Panc1 (cell line): ENCODE measurements at regions not wholly inside any gene's neighbourhood (a gene's known extent, or its start where the extent isn't known, plus 50 kb on each side); places are given as distances from the start of the nearest gene placed in this dataset.

Experiments used
- ATAC-seq: fragments of 200-7000 bp; cut with Tn5 transposase; 2 replicates; pipeline ENCODE4 v1.9.1; 2020; ENCODE audit warnings: mild to moderate bottlenecking, moderate library complexity
- BruUV-seq: library from RNA; stranded (reverse); fragments of 400-500 nt; replicated peaks from 2 replicates; lab custom pipeline; 2021; lab: Mats Ljungman, UMichigan
- CTCF ChIA-PET: fragments of 300-600 bp; sonication (Branson Sonifier 250); formaldehyde crosslinking; loops from one replicate; lab custom pipeline; 2022; ENCODE audit warnings: antibody characterized with exemption; lab: Charles Lee
- POLR2A ChIA-PET: fragments of 300-600 bp; sonication (Branson Sonifier 250); formaldehyde crosslinking; loops from one replicate; lab custom pipeline; 2022; ENCODE audit warnings: antibody characterized with exemption; lab: Charles Lee
- DNase-seq: peaks from one replicate; pipeline ENCODE4 v3.0.0-alpha.2; 2010; ENCODE audit warnings: low read depth, low spot score
- H3K27ac ChIP-seq: 2 replicates; pipeline ENCODE4 v1.5.1; 2011; ENCODE audit warnings: mild to moderate bottlenecking, low read length, inconsistent platforms
- H3K27me3 ChIP-seq: fragments of 200-500 bp; sonication (Bioruptor generic); 2 replicates; pipeline ENCODE4 v1.6.0; 2014; ENCODE audit warnings: low read length, inconsistent platforms; ENCODE audit not compliant: control insufficient read depth, insufficient read depth
- H3K36me3 ChIP-seq: fragments of 200-500 bp; sonication (Bioruptor generic); 2 replicates; pipeline ENCODE4 v1.5.1; 2014; ENCODE audit warnings: inconsistent platforms, mild to moderate bottlenecking, low read length, moderate library complexity; ENCODE audit not compliant: control insufficient read depth, insufficient read depth
- H3K4me1 ChIP-seq: 2 replicates; pipeline ENCODE4 v1.5.1; 2011; ENCODE audit warnings: inconsistent platforms, mild to moderate bottlenecking, low read length, moderate library complexity; ENCODE audit not compliant: control insufficient read depth, insufficient read depth
- H3K4me3 ChIP-seq, 2 experiments: 2 replicates each; pipeline ENCODE4 v1.5.1; 2011 to 2012; ENCODE audit warnings: low read depth in 2 of 2, low read length in 2 of 2, mild to moderate bottlenecking in 2 of 2, inconsistent platforms in 1 of 2, moderate library complexity in 1 of 2
- H3K9me3 ChIP-seq: fragments of 200-500 bp; sonication (Bioruptor generic); 2 replicates; pipeline ENCODE4 v1.5.1; 2014; ENCODE audit warnings: low read depth, mild to moderate bottlenecking, inconsistent platforms, low read length, moderate library complexity; ENCODE audit not compliant: control insufficient read depth, insufficient read depth
- CTCF ChIP-seq: fragments of 450-650 bp; IDR thresholded peaks from 2 replicates; pipeline ENCODE4 v1.5.1; 2017; ENCODE audit warnings: mild to moderate bottlenecking
- POLR2AphosphoS5 ChIP-seq: IDR thresholded peaks from 2 replicates; pipeline ENCODE4 v1.6.1; 2012; ENCODE audit warnings: mild to moderate bottlenecking, low read depth, low read length, moderate library complexity
- REST ChIP-seq, 2 experiments: IDR thresholded peaks; 2 replicates each; pipeline ENCODE4 v1.6.1; 2011 to 2012; ENCODE audit warnings: low read depth in 2 of 2, control low read depth in 1 of 2, low read length in 1 of 2, mild to moderate bottlenecking in 1 of 2, moderate library complexity in 1 of 2; ENCODE audit not compliant: insufficient read depth in 1 of 2
- SIN3A ChIP-seq: IDR thresholded peaks from 2 replicates; pipeline ENCODE4 v1.6.1; 2012; ENCODE audit warnings: low read depth, mild to moderate bottlenecking, low read length, moderate library complexity, borderline replicate concordance; ENCODE audit not compliant: insufficient read depth
- TCF7L2 ChIP-seq: IDR thresholded peaks from 2 replicates; pipeline ENCODE4 v1.6.1; 2011; ENCODE audit warnings: mild to moderate bottlenecking, low read depth, low read length, inconsistent platforms
- in situ Hi-C: cut with HindIII; loops from 2 replicates; pipeline ENCODE4 v1.10.0; 2016; ENCODE audit warnings: low sequenced_read_pairs, low pct_unique_long_range_greater_than_20kb
- intact Hi-C: fragments of 100-400 bp; cut with micrococcal nuclease; formaldehyde crosslinking; loops from one replicate; pipeline ENCODE4 v1.10.0; 2022; ENCODE audit not compliant: unreplicated experiment

GRCh38 chr14:44775248-44775647 lies 186.5 kb downstream of the KLHL28 start:
- Histone ChIP-seq H3K27ac (no peak overlapping the region), H3K27me3 (no peaks in the 10 kb centered on the region), H3K9me3 (no peaks in the 10 kb centered on the region), H3K4me3 (no peak overlapping the region), H3K36me3 (no peaks in the 10 kb centered on the region), H3K4me1 (no peaks in the 10 kb centered on the region)
- ATAC-seq = no peak
- POLR2A ChIA-PET = no interaction called here
- no TSS peak for BruUV-seq
- intact Hi-C loops (no loop called here), in situ Hi-C loops (no loop called here)
- no peak for DNase-seq
- TF ChIP-seq REST (IDR thresholded peaks at IDR 0.05; ENCODE audit: insufficient read depth in 1 of 2, low read depth in 2 of 2, low read length in 1 of 2) (no peak), TCF7L2 (no peak), CTCF (no peak), SIN3A (no peak), POLR2AphosphoS5 (no peak)
- CTCF ChIA-PET = no interaction called here

- H3K27ac ChIP-seq = no peak overlapping the region
- BruUV-seq = no TSS peak
- in situ Hi-C loops (no loop called here), intact Hi-C loops (no loop called here)
- H3K9me3 ChIP-seq = no peaks in the 10 kb centered on the region
- ChIA-PET POLR2A (no interaction called here), CTCF (no interaction called here)
- H3K27me3 ChIP-seq = no peaks in the 10 kb centered on the region
- DNase-seq (no peak), ATAC-seq (no peak)
- H3K36me3 ChIP-seq = no peaks in the 10 kb centered on the region
- H3K4me3 ChIP-seq = no peak overlapping the region
- no peaks in the 10 kb centered on the region for H3K4me1 ChIP-seq
- TF ChIP-seq POLR2AphosphoS5 = no peak
Observed at GRCh38 chr14:44774396-44774795, 187.4 kb downstream of the KLHL28 start.

GRCh38 chr14:44771496-44771895 lies 190.3 kb downstream of the KLHL28 start:
- TF ChIP-seq REST (IDR thresholded peaks at IDR 0.05; ENCODE audit: insufficient read depth in 1 of 2, low read depth in 2 of 2, low read length in 1 of 2) (no peak), POLR2AphosphoS5 (no peak), TCF7L2 (no peak), SIN3A (no peak), CTCF (no peak)
- POLR2A ChIA-PET = no interaction called here
- no peaks in the 10 kb centered on the region for H3K36me3 ChIP-seq
- no peaks in the 10 kb centered on the region for H3K4me1 ChIP-seq
- in situ Hi-C loops = no loop called here
- BruUV-seq = no TSS peak
- no peak overlapping the region for H3K27ac ChIP-seq
- H3K4me3 ChIP-seq = no peak overlapping the region
- no peak for ATAC-seq
- no peaks in the 10 kb centered on the region for H3K9me3 ChIP-seq
- intact Hi-C loops = no loop called here
- no peaks in the 10 kb centered on the region for H3K27me3 ChIP-seq
- CTCF ChIA-PET = no interaction called here
- DNase-seq = no peak
